ENCODE measurements at regions not wholly inside any gene's neighbourhood (a gene's known extent, or its start where the extent isn't known, plus 50 kb on each side); places are given as distances from the start of the nearest gene placed in this dataset.

DNA sequence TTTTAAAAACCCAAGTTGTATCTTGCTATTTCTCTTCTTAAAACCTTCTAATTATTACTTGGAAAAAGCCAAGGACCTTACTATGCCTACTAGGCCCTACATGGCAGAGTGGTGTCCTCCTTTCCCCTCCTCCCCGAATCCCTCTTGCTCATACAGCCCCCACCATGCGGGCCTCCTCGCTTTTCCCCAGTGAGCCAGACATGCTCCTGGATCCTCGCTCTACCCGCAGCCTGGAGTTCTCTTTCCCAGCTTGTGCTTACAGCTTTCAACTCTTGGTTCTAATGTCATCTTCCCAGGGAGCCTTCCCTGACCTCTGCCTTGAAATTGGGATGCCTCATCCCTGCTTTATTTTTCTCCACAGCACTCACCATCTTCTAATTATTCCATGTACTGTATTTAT, 111.8 kb upstream of the TLE3 start:
- TF ChIP-seq POLR2AphosphoS5 (IDR thresholded peaks at IDR 0.05) (no peak), EP300 (IDR thresholded peaks at IDR 0.05) (no peak)
- TF ChIP-seq, protein P1, sequence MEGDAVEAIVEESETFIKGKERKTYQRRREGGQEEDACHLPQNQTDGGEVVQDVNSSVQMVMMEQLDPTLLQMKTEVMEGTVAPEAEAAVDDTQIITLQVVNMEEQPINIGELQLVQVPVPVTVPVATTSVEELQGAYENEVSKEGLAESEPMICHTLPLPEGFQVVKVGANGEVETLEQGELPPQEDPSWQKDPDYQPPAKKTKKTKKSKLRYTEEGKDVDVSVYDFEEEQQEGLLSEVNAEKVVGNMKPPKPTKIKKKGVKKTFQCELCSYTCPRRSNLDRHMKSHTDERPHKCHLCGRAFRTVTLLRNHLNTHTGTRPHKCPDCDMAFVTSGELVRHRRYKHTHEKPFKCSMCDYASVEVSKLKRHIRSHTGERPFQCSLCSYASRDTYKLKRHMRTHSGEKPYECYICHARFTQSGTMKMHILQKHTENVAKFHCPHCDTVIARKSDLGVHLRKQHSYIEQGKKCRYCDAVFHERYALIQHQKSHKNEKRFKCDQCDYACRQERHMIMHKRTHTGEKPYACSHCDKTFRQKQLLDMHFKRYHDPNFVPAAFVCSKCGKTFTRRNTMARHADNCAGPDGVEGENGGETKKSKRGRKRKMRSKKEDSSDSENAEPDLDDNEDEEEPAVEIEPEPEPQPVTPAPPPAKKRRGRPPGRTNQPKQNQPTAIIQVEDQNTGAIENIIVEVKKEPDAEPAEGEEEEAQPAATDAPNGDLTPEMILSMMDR (IDR thresholded peaks at IDR 0.05): no peak
